MV-4-11 (cell line): ENCODE measurements at regions not wholly inside any gene's neighbourhood (a gene's known extent, or its start where the extent isn't known, plus 50 kb on each side); places are given as distances from the start of the nearest gene placed in this dataset.
"Not testable (repeated sequence)": the region's sequence is repeated elsewhere in the genome, so short reads cannot be mapped to it uniquely, and the experiment has no call there.

Experiments
- DNase-seq: peaks from one replicate; lab custom pipeline; 2025; lab: John Stamatoyannopoulos, UW

DNA sequence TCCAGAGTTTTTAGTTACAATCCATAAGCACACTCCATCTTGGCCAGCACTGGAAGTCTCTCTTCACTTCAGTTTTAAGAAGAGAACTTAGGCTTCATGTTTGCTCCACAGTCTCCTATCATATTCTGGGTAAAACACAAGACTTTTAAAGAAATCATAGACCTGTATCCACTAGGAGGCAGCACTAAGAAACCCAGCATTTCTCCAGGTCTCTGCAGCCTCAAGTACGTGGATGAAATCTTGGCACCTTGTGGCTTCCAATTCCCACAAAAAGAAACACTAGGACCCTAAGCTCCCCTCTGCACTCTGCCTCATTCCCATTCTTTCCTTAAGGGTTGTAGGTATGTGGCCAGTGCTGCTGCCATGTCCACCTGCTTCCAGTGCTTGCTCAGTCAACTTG is 367.3 kb upstream of the CASK start:
- DNase-seq: no peak

DNA sequence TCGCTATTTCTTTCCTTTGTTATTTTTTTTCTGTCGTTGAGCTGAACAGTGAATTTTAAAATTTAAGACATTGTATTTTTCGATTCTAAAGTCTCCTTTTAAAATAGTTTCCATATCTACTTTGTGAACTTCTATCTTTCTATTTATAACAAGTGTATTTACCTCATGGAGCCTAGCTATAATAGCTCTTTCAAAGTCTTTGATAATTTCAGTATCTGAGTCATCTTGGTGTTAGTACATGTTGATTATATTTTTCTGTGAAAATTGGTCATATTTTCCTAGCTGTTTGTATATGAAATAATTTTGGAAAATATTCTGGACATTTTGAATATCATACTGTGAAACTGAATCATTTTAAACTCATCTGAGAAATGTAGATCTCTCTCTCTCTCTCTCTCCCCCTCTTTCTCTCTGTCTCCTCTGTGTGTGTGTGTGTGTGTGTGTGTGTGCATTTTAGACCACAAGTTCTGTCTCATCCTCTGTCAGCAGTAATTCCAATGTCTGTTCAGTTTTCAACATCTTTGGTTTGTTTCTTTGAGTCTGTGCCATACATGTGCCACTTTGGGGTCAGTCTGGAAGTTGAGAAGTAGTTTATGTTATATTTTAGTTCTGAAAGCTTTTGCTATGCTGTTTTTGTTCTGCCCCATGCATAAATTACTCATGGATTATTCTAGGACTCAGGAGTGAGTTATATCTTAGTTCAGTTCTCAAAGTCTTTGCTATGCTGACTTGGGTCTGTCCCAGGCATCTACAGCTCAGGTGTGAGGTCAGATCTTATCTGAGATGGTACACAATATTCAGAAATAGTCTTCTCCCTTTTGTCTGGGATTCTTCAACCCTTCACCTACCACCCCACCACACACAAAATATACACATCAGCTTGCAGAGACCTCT is 366.4 kb upstream of the CASK start:
- DNase-seq: no peak

DNA sequence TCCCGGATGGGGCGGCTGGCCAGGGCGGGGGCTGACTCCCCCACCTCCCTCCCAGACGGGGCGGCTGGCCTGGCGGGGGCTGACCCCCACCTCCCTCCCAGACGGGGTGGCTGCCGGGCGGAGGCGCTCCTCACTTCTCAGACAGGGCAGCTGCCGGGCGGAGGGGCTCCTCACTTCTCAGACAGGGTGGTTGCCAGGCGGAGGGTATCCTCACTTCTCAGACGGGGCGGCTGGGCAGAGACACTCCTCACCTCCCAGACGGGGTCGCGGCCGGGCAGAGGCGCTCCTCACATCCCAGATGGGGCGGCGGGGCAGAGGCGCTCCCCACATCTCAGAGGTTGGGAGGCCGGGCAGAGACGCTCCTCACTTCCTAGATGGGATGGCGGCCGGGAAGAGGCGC is 362.3 kb upstream of the CASK start:
- DNase-seq: not testable (repeated sequence)

DNA sequence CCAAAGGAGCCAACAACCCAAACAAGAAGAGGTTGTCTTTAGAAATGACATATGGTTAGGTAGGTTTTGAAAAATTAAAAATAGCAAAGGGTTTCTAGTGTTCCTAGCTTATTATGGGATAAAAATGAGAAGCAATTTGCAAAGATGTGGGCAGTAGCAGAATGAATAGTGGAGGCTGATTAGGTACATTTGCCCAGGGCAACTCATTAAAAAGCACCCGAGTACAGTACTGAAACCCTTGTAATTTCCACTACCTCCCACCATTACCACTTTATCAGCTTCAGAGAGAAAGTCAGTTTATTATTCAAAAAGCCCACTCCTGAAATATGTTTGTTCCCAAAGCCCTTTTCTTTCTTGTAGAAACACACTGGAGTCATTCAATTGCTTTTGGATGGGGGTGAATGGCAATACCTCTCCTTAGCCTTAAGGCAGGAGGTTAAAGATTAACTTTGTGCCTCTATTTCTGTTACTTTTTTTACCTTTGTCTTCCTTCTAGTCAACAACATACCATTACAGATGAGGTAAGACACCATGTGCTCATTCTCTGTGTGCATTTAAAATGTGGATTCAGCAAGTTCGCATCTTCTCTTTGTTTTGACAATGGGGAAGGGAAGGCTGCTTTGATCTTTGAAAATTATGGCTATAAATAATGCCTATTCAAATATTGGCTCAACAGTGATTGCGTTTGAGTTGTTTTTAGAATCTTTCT is 353.8 kb upstream of the CASK start:
- no peak for DNase-seq

DNA sequence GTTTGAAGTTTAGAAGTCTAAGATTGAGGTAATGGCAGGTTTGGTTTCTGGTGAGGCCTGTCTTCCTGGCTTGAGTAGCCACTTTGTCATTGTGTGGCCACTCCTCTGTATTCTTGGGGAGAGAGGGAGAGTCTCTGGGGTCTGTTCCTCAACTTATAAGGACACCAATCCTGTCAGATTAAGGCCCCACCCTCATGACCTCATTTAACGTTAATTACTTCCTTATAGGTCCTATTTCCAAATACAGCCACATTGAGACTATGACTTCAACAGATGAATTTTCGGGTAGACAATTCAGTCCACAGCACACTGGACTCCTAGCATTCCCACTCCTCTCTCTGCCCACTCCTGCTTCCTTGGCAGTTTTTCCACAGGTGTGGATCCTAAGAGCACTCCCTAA is 350.8 kb upstream of the CASK start:
- DNase-seq: no peak

DNA sequence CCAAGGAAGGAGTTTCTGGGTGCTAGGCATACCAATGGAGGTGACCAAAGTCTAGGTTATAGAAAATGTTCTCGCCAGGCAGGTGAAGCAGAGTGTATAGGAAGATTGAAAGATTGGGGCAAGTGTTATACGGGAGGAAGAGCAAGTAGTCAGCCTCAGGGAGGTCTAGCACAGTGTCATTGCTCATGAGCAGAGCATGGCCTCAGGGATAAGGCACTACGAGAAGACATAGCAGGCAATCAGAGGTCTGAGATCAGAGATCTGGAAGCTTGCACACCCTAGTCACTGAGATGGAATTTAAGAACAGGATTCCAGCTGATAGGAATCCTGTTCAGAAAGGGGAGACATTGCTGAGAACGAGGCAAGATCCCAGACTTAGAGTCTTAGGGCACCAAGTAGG is 350.0 kb upstream of the CASK start:
- no peak for DNase-seq

DNA sequence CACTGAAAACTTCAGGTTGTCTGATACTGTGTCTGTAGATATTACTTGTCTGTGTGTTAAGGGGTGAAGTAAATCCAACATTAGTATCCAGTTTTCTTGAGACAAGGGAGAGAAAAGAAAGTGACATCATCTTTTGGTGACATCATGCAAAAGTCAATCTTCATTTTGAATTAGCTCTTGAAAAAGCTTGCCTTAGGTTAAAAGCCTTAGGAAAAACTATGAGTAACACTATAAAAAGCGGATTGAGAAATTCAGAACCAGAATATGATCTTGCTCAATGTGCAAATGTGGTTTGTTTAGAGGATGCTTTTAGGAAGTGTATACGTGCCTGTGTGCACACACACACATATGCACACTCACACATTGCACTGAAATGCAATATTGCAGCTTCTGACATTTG is 345.8 kb upstream of the CASK start:
- DNase-seq: peak; percentile 73

DNA sequence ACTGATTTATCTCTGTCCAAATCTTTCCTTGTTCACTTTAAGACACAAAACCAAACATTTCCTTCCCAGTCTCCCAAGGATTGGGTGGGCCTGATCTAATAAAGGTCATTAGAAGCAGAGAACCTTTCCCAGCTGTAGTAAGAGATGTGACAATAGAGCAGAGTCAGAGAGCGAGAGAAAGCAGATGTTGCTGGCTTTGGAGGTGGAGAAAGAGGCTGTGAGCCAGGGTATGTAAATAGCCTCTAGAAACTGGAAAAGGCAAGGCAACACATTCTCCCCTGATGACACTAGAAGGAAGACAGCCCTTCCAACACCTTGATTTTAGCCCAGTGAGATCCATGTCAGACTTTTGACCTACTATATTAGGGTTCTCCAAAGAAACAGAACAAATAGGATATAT is 337.5 kb upstream of the CASK start:
- no peak for DNase-seq

DNA sequence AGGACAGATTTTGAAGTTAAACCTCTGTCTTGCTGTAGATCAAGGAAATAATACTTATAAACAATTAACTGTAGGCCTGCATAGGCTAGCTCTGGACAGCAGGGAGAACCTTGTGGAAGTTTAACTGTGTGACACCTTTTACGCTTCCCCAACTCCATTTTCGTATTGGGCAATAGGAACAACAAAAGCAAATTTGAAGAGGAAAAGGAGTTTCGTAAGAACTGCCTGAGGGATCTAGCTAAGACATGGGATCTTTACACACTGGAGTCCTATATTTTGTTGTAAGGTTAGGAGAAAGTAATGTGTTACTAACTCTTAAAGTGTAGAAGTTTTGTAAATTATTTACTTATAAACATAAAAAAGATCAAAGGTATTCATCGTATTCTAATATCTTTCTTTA is 324.9 kb upstream of the CASK start:
- DNase-seq: no peak

DNA sequence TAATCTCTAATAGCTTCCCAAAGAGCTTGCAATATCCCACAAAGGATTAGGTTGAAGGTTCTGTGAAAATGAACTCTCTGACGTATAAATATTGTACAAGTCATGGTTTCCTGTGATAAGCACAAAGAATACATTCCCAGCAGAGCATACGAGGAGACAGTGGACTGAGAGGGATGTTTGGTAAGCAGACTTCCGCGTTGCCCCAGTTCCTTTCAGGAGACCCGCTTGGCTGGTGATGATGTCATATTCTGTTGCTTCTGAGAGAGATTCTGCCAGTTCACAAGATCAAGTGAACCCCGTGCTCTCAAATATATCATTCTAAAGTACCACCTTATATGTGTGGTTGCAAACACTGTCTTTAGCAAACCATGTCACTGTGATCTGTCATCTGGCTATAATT is 323.9 kb upstream of the CASK start:
- no peak for DNase-seq

DNA sequence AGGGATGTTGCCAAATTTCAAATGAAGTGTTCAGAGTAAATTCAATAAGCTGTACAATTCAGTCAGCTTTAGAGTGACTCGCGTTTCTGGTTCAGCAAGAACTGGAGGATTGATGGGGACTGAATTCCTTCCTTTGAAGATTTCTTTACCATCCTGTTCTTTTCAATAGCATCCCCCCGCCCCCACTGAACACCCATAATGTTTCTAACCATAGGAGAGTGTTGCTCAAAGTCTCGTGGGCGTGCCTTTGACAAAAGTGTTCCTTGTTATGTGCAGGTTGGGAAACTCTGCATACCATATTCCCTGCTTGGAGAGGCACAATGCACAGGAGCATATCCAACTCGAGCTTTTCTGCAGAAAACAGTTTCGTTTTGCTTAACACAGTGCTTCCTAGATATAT is 323.5 kb upstream of the CASK start:
- no peak for DNase-seq

DNA sequence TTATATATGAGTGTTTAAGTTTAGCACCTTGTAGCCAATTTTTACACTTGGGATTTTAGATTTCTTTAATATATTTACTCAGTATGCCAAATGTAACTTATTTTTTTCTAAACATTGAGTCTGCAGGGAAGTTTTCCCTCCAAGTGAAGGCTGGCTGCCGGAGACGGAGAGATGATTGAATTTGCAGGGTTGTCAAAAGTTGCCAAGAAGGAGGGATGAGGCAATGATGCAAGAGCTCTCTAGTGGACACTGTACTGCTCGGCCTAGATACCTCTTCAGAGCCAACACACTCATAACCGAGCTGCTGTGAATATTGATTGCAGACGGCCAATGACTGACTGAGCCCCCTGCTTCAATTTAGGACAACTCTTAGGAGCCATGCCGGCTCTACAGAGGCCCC is 318.6 kb upstream of the CASK start:
- DNase-seq: no peak

DNA sequence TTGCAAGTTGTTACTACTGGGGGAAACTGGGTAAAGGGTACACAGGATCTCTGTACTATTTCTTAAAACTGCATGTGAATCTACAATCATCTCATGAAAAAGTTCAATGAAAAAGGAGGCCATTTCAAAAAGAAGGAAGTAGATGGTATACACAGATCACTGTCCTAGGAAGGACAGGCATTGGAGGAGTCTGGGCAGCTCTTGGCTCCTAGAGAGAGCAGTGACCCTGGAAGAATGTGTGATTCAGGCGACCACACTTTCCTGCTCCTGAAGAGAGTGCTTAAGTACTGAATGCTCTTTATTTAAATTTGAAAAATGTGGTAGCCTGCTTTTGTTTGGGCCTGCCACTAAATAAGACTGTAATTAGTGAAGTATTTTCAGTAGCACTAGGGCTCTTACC is 318.1 kb upstream of the CASK start:
- DNase-seq: no peak

DNA sequence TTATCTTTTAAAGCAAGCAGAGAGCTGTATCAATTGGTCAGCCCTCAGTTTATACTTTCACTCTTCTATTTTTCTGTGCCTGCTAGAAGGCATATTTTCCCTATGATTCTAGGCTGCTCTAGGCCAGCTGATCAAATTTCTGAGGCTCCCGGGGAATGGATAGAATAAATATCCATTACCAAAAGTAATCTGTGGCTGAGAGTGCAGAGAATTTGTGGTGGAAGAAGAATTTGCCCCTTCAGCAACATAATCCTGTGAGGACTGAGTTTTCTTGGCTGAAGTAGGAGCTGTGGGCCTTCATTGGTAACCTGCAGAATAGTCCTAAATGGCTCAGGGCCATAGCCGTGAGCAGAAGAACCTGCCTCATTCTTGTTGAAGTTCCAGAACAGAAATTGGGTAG is 314.6 kb upstream of the CASK start:
- DNase-seq: no peak

DNA sequence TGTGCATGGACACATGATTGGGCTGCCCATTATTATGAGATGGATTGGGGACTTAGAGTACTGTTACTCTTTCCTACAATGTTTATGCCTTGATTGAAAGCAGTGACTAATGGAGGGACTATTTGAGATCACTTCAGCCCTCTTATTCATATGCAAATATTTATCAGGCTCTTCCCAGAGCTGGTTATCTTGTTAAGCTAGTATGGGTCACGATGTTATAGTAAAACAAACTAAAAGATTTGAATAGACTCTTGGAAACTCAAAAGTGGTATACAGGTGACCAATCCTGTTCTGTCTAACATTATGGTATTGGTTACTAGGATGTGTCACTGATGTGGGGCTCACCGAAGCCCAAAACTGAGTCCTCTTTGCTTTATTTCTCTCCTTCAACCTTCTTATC is 306.2 kb upstream of the CASK start:
- no peak for DNase-seq

DNA sequence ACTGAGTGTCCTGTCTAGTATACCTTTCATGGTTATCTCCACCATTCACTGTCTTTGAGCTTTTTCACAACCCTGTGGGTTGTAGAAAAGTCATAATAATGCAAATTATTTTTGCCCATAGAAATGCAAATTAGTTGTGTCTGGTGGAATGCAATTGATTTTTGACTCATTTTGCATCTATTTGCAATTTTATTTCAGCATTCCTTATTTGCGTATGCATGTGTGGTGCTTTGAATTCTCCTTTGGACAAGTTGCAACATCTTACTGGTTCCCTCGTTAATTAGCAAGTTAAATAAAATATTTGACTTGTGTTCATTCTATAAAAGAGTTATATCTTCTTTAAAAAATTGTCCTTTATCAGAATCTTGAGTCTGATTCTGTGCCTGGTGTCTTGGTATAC is 297.3 kb upstream of the CASK start:
- no peak for DNase-seq

DNA sequence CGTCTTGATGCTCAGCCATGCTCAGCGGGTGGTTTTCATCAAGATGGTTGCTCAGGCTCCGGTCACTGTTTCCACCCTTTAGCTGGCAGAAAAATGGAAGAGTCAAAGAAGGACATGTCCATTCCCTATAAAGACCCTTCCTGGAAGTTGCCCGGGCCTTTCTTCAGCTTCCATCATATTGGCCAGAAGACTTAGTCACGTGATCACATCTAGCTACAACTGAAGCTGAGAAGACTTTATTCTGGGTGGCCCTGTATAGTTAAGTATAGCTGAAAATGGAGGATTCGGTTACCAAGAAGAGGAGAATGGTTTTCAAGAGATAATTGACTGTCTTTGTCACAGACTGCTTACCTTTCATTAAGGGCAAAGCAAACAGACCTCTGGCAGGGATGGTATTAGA is 296.7 kb upstream of the CASK start:
- no peak for DNase-seq

DNA sequence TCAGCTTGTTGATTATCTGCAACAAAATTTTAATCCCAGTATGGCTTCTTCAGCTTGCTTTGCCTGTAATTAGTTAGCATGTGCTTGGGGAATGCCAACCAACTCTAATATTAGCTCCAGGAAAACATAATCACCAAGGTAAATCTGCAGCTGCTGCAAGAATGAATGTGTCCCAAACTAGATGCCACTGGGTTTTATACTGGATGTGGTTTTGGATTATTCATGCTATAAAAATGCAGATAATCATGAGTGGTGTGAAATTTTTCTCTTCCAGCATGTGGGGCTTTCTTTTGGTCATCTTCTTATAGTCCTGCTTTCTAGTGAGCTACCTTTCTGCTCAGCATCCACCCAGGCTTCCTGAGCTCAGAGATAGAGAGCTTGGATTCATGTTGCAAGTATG is 295.9 kb upstream of the CASK start:
- DNase-seq: no peak

DNA sequence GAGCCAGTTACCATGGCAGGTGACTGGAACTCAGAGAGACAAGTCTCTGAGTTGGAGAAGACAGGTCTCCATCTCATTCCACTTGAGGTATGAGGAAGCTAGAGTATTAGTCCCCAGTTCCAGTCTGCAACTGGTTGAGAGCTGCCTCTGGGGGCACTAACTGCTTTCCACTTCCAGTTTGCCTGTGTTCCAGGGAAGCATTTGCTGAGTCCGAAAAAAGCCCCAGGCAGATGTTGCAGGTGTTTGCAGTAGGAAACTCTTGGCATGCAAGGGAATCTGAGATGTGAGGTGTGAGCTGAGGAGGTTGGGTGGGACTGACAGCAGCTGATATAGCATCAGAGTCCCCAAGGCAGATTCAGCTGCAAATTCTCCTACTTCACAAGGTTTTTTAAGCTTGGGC is 272.2 kb upstream of the CASK start:
- no peak for DNase-seq

DNA sequence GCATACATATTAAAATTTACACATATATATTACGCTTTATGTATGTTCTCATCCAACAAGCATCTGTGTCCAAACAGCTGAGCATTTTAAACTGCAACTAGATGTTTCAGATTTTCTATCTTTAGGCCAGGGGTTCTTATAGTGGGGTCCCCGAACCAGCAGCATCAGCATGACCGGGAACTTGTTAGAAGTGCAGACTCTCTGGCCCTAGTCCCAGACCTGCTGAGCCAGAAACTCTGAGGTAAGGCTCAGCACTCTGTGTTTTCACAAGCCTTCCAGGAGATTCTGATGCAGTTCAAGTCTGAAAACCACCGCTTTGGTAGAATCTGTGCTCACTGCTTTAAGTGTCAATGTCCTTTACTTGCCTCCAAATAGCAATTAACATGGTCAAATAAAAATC is 266.2 kb upstream of the CASK start:
- no peak for DNase-seq

DNA sequence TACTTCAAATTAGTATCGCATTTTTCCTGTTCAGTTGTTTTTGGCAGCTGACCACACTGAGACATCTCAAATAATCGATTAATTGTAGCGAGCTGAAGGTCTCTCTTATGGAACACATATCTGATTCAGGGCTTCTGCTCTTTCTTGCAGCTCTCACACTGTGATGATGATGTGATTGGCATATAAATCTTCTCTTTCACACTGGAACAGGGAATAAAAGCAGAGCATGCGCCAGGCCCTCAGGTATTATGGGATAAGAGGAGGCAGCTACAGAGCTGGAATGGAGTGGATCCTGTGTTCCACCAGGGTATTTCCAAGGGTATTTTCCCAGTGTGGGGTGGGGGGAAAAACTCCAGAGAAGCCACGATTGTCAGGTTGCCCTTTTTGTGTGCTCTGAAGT is 265.4 kb upstream of the CASK start:
- no peak for DNase-seq

DNA sequence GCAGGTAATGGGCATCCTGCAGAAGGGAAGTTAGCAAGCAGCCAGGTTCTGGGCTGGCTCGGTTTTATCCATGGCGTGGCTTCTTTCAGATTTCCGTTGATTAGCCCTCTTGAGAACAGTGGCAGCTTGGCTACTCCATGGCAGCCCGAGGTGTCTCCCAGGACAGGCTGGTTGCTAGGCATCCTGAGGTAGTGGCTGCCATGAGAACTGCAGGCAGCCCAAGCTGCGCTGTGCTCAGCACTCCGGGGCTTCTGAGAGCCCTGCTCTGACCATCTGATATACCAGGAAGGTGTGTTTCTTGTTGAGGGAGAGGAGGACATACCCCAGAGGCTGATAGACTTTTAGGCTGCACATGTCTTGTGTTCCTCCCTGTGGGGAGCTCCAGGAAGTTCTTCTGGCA is 253.4 kb upstream of the CASK start:
- no peak for DNase-seq

DNA sequence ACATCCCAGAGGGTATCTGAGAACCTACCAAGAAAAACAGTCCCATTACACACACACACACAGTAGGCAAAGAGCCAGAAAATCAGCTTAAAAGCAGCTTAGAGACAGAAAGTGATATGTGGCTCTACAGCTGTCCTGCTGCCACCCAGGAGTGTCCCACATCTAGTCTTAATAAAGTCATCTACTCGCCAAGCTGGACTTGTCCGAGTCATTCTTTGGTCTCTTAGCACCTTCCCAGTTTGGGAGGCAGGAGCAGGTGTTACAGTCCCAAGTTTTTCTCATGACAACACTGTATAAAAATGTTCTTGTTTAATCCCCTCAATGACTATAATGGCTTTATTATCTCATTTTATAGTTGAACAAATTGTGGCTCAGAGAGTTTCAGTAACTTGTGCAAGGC is 252.5 kb upstream of the CASK start:
- DNase-seq: no peak

DNA sequence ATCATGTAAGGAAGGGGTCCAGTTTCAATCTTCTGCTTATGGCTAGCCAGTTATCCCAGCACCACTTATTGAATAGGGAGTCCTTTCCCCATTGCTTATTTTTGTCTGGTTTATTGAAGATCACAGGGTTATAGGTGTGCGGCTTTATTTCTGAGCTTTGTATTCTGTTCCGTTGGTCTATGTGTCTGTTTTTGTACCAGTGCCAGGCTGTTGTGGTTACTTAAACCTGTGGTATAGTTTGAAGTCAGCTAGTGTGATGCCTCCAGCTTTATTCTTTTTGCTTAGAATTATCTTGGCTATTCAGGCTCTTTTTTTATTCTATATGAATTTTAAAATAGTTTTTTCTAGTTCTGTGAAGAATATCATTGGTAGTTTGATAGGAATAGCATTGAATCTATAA is 234.6 kb upstream of the CASK start:
- not testable (repeated sequence) for DNase-seq
